Prostate gland (tissue), 2 donors: ENCODE measurements at regions not wholly inside any gene's neighbourhood (a gene's known extent, or its start where the extent isn't known, plus 50 kb on each side); places are given as distances from the start of the nearest gene placed in this dataset.

ENCODE experiments used
- DNase-seq: peaks from one replicate; pipeline ENCODE4 v3.0.0-alpha.2; 2019; ENCODE audit warnings: low spot score
- H3K27ac ChIP-seq, 2 donors: fragments of 200-600 bp; sonication (generic); 2 replicates each; pipeline ENCODE4 v1.5.1; 2017 to 2019
- H3K27me3 ChIP-seq: fragments of 200-600 bp; sonication (generic); replicated peaks from 2 replicates; pipeline ENCODE4 v1.5.1; 2019; ENCODE audit not compliant: insufficient read depth
- H3K36me3 ChIP-seq, 2 donors: fragments of 200-600 bp; sonication (generic); 1 replicate in 1 of 2; 2 replicates in 1 of 2; pipeline versions ENCODE4 v1.5.1 to v1.8.1; 2017 to 2019
- H3K4me1 ChIP-seq: fragments of 200-600 bp; sonication (generic); replicated peaks from 2 replicates; pipeline ENCODE4 v1.5.1; 2019
- H3K4me3 ChIP-seq, 2 donors: fragments of 200-600 bp; sonication (generic); 2 replicates each; pipeline ENCODE4 v1.5.1; 2017 to 2019
- H3K9me3 ChIP-seq: fragments of 200-600 bp; sonication (generic); 2 replicates; pipeline ENCODE4 v1.5.1; 2017
- POLR2A ChIP-seq: fragments of 450-650 bp; IDR thresholded peaks from one replicate; pipeline ENCODE4 v1.6.1; 2016; ENCODE audit warnings: antibody characterized with exemption, mild to moderate bottlenecking
- POLR2AphosphoS5 ChIP-seq: sonication (generic); formaldehyde crosslinking; IDR thresholded peaks from one replicate; pipeline ENCODE4 v1.6.1; 2017; ENCODE audit warnings: antibody characterized with exemption
- WGBS: methylation state at CpG from one replicate; pipeline ENCODE4 v1.1.5; 2018; 5-methylcytosine and 5-hydroxymethylcytosine counted together
- intact Hi-C: fragments of 100-400 bp; cut with DNase I; formaldehyde crosslinking; loops from one replicate; pipeline ENCODE4 v1.14.2; 2022
- TF ChIP-seq, protein P1 (sequence below), 4 experiments: fragments of 200-600 bp in 2 of 4; fragments of 450-650 bp in 2 of 4; sonication (generic) in 2 of 4; IDR thresholded peaks; 1 replicate in 3 of 4; 2 replicates in 1 of 4; pipeline ENCODE4 v1.5.1; 2016 to 2019; ENCODE audit warnings: antibody characterized with exemption in 4 of 4, mild to moderate bottlenecking in 2 of 4, moderate library complexity in 2 of 4

- Histone ChIP-seq H3K36me3 (no peaks in the 10 kb centered on the region), H3K4me3 (no peak overlapping the region), H3K4me1 (no peaks in the 10 kb centered on the region), H3K27ac (no peak overlapping the region), H3K9me3 (no peaks in the 10 kb centered on the region), H3K27me3 (no peaks in the 10 kb centered on the region)
- no peak for DNase-seq
- intact Hi-C loops = no loop called here
- WGBS = 90% methylated on average over 9 of the region's 9 CpGs
- TF ChIP-seq POLR2A (no peak), POLR2AphosphoS5 (no peak)
- TF ChIP-seq, protein P1, sequence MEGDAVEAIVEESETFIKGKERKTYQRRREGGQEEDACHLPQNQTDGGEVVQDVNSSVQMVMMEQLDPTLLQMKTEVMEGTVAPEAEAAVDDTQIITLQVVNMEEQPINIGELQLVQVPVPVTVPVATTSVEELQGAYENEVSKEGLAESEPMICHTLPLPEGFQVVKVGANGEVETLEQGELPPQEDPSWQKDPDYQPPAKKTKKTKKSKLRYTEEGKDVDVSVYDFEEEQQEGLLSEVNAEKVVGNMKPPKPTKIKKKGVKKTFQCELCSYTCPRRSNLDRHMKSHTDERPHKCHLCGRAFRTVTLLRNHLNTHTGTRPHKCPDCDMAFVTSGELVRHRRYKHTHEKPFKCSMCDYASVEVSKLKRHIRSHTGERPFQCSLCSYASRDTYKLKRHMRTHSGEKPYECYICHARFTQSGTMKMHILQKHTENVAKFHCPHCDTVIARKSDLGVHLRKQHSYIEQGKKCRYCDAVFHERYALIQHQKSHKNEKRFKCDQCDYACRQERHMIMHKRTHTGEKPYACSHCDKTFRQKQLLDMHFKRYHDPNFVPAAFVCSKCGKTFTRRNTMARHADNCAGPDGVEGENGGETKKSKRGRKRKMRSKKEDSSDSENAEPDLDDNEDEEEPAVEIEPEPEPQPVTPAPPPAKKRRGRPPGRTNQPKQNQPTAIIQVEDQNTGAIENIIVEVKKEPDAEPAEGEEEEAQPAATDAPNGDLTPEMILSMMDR (IDR thresholded peaks at IDR 0.05) = no peak
Measured at GRCh38 chr15:29558261-29558660, 264.0 kb downstream of the TJP1 start.

- Histone ChIP-seq H3K4me1 (no peaks in the 10 kb centered on the region), H3K4me3 (no peak overlapping the region), H3K9me3 (no peaks in the 10 kb centered on the region), H3K36me3 (no peaks in the 10 kb centered on the region), H3K27ac (no peak overlapping the region), H3K27me3 (no peaks in the 10 kb centered on the region)
- WGBS = 76% methylated on average over 6 of the region's 6 CpGs
- TF ChIP-seq, protein P1 (IDR thresholded peaks at IDR 0.05) = no peak
- TF ChIP-seq POLR2A = no peak
- no peak for TF ChIP-seq POLR2AphosphoS5
- DNase-seq = no peak
- intact Hi-C loops = no loop called here
Measured at GRCh38 chr15:29557171-29557570, 265.1 kb downstream of the TJP1 start.

- no peak for DNase-seq
- no peaks in the 10 kb centered on the region for H3K27me3 ChIP-seq
- 61% methylated on average over 4 of the region's 4 CpGs for WGBS
- TF ChIP-seq POLR2AphosphoS5 = no peak
- TF ChIP-seq POLR2A = no peak
- TF ChIP-seq, protein P1 (IDR thresholded peaks at IDR 0.05) = no peak
- intact Hi-C loops = no loop called here
- no peaks in the 10 kb centered on the region for H3K36me3 ChIP-seq
- no peak overlapping the region for H3K4me3 ChIP-seq
- no peak overlapping the region for H3K27ac ChIP-seq
- no peaks in the 10 kb centered on the region for H3K9me3 ChIP-seq
- H3K4me1 ChIP-seq = no peaks in the 10 kb centered on the region
Measured at GRCh38 chr15:29556380-29556779, 265.9 kb downstream of the TJP1 start.

DNA sequence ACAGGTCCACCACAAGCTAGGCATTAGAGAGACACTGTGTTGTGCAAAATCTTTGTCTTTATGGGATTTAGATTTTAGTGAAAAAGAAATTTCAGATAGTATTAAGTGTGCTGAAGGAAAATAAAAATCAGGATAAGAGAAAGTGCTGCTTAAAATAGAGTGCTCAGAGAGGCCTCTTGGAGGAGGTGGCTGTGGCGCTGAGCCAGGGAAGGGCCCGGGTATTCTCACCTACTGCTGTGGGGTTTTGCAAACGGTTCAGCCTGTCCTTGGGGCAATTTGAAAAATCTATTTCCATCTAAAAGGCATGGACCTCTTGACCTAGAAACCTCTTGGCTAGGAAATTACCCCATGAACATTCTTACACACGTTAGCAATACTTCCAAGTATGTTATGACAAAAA, 267.7 kb downstream of the TJP1 start:
- Histone ChIP-seq H3K36me3 (no peaks in the 10 kb centered on the region), H3K27ac (no peak overlapping the region), H3K4me3 (no peak overlapping the region), H3K9me3 (no peaks in the 10 kb centered on the region), H3K4me1 (no peaks in the 10 kb centered on the region), H3K27me3 (no peaks in the 10 kb centered on the region)
- no peak for DNase-seq
- intact Hi-C loops = no loop called here
- 52% methylated on average over 4 of the region's 4 CpGs for WGBS
- TF ChIP-seq, protein P1 (IDR thresholded peaks at IDR 0.05) = no peak
- TF ChIP-seq POLR2A (no peak), POLR2AphosphoS5 (no peak)

DNA sequence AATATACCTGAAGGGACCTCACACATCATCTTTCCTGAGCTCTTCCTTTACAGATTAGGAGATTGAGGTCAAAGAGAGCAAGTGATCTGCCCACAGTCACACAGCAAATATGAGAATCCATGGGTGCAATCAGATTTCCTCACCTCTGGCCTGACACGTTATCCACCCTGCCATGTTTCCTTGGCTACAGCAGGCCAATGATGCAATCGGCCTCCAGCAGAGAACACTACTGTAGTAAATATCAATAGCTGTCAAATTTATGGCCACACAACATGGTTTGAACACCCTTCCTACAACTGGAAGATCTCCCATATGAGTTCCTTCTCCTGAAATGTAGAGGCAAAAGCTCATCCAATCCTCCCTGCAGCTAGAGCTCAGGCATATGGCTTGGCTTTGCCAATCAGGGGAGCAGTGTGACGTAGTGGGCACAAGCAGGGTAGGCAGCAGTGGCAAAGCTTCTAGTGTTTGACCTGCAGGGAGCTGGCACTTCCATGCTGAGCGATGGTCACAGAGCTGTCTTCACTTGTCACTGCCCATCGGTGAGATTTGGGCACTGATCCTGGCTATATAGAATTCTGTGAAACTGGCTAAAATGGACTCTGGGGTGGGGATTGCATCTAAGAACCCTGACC, 271.3 kb downstream of the TJP1 start:
- Histone ChIP-seq H3K27ac (no peak overlapping the region), H3K36me3 (no peaks in the 10 kb centered on the region), H3K27me3 (no peaks in the 10 kb centered on the region), H3K4me1 (no peaks in the 10 kb centered on the region), H3K4me3 (no peak overlapping the region), H3K9me3 (no peaks in the 10 kb centered on the region)
- DNase-seq = no peak
- whole genome bisulfite sequencing = 70% methylated on average over 5 of the region's 5 CpGs
- intact Hi-C loops = no loop called here
- TF ChIP-seq POLR2A (no peak), POLR2AphosphoS5 (no peak)
- TF ChIP-seq, protein P1 (IDR thresholded peaks at IDR 0.05) = no peak
